ENCODE measurements at regions not wholly inside any gene's neighbourhood (a gene's known extent, or its start where the extent isn't known, plus 50 kb on each side); places are given as distances from the start of the nearest gene placed in this dataset.

GRCh38 chr11:15341587-15341986, 226.9 kb downstream of the INSC start:
- no peak overlapping the region for H2AK5ac ChIP-seq (ENCODE audit: low read length)

GRCh38 chr11:15342163-15342562, 227.4 kb downstream of the INSC start:
- no peak overlapping the region for H3K4me3 ChIP-seq (ENCODE audit: low read length)
- H3K4me2 ChIP-seq (ENCODE audit: low read length): no peak overlapping the region
- no peak overlapping the region for H2BK15ac ChIP-seq (replicated peaks; ENCODE audit: low read depth)
- H3K79me2 ChIP-seq (ENCODE audit: control insufficient read depth, insufficient read depth, low read length): no peaks in the 10 kb centered on the region
- H2AK5ac ChIP-seq (ENCODE audit: low read length): no peak overlapping the region
- DNase-seq: peak; percentile 33
- H2BK5ac ChIP-seq (ENCODE audit: low read length): peak overlapping the region; percentile 27
- H3K4ac ChIP-seq (ENCODE audit: low read depth, low read length): no peak overlapping the region
- no peak overlapping the region for H3K18ac ChIP-seq (ENCODE audit: low read length)
- H4K5ac ChIP-seq (ENCODE audit: low read length): no peak overlapping the region
- H3K27ac ChIP-seq (ENCODE audit: low read depth, low read length): no peak overlapping the region
- H3K9ac ChIP-seq (ENCODE audit: low read length): no peak overlapping the region
- H3K4me1 ChIP-seq (ENCODE audit: control insufficient read depth, low read depth, low read length): peaks cover 6% of the 10 kb centered on the region
- peak overlapping the region; percentile 17 for H3K56ac ChIP-seq (ENCODE audit: low read length)
- H3K23ac ChIP-seq (ENCODE audit: low read length): no peak overlapping the region
- no peak overlapping the region for H4K8ac ChIP-seq (ENCODE audit: low read depth, low read length)
- WGBS (ENCODE audit: extremely low coverage, insufficient coverage, low lambda C conversion rate): no CpG with 5 or more reads among the region's 2 CpGs
- no peaks in the 10 kb centered on the region for H3K79me1 ChIP-seq (ENCODE audit: low read length)
- H3K36me3 ChIP-seq (ENCODE audit: control insufficient read depth, insufficient read depth, low read length): no peaks in the 10 kb centered on the region
- H2BK120ac ChIP-seq (ENCODE audit: low read depth, low read length): no peak overlapping the region
- no peaks in the 10 kb centered on the region for H3K27me3 ChIP-seq (ENCODE audit: insufficient read depth, low read length, poor library complexity)

More at GRCh38 chr11:15341587-15341986, 226.9 kb downstream of the INSC start:
- Histone ChIP-seq H3K4me3 (ENCODE audit: low read length) (no peak overlapping the region), H3K9ac (ENCODE audit: low read length) (no peak overlapping the region), H3K4me2 (ENCODE audit: low read length) (no peak overlapping the region), H2BK120ac (ENCODE audit: low read depth, low read length) (peak overlapping the region; percentile 96), H3K27ac (ENCODE audit: low read depth, low read length) (no peak overlapping the region), H3K23ac (ENCODE audit: low read length) (no peak overlapping the region), H3K4ac (ENCODE audit: low read depth, low read length) (peak overlapping the region; percentile 36), H3K4me1 (ENCODE audit: control insufficient read depth, low read depth, low read length) (peaks cover 6% of the 10 kb centered on the region), H3K18ac (ENCODE audit: low read length) (no peak overlapping the region), H2BK5ac (ENCODE audit: low read length) (no peak overlapping the region), H3K27me3 (ENCODE audit: insufficient read depth, low read length, poor library complexity) (no peaks in the 10 kb centered on the region), H3K79me1 (ENCODE audit: low read length) (no peaks in the 10 kb centered on the region), H4K5ac (ENCODE audit: low read length) (no peak overlapping the region), H2BK15ac (replicated peaks; ENCODE audit: low read depth) (no peak overlapping the region), H3K36me3 (ENCODE audit: control insufficient read depth, insufficient read depth, low read length) (no peaks in the 10 kb centered on the region), H3K56ac (ENCODE audit: low read length) (no peak overlapping the region), H4K8ac (ENCODE audit: low read depth, low read length) (no peak overlapping the region), H3K79me2 (ENCODE audit: control insufficient read depth, insufficient read depth, low read length) (no peaks in the 10 kb centered on the region)
- no CpG with 5 or more reads among the region's 1 CpG for WGBS (ENCODE audit: extremely low coverage, insufficient coverage, low lambda C conversion rate)
- DNase-seq: peak; percentile 83

GRCh38 chr11:15346907-15347306, 232.2 kb downstream of the INSC start:
- Histone ChIP-seq H3K4ac (ENCODE audit: low read depth, low read length) (no peak overlapping the region), H3K27ac (ENCODE audit: low read depth, low read length) (no peak overlapping the region), H2BK5ac (ENCODE audit: low read length) (no peak overlapping the region), H4K5ac (ENCODE audit: low read length) (no peak overlapping the region), H3K4me1 (ENCODE audit: control insufficient read depth, low read depth, low read length) (peaks cover 5% of the 10 kb centered on the region), H3K4me3 (ENCODE audit: low read length) (no peak overlapping the region), H3K9ac (ENCODE audit: low read length) (no peak overlapping the region), H2BK120ac (ENCODE audit: low read depth, low read length) (no peak overlapping the region), H3K56ac (ENCODE audit: low read length) (no peak overlapping the region), H3K18ac (ENCODE audit: low read length) (no peak overlapping the region), H3K27me3 (ENCODE audit: insufficient read depth, low read length, poor library complexity) (no peaks in the 10 kb centered on the region), H3K4me2 (ENCODE audit: low read length) (no peak overlapping the region), H2BK15ac (replicated peaks; ENCODE audit: low read depth) (no peak overlapping the region), H2AK5ac (ENCODE audit: low read length) (no peak overlapping the region), H3K36me3 (ENCODE audit: control insufficient read depth, insufficient read depth, low read length) (no peaks in the 10 kb centered on the region), H3K79me2 (ENCODE audit: control insufficient read depth, insufficient read depth, low read length) (no peaks in the 10 kb centered on the region), H3K79me1 (ENCODE audit: low read length) (no peaks in the 10 kb centered on the region), H3K23ac (ENCODE audit: low read length) (no peak overlapping the region), H4K8ac (ENCODE audit: low read depth, low read length) (no peak overlapping the region)
- DNase-seq: no peak
- WGBS (ENCODE audit: extremely low coverage, insufficient coverage, low lambda C conversion rate): no CpG with 5 or more reads among the region's 4 CpGs

GRCh38 chr11:15347969-15348734, 233.4 kb downstream of the INSC start:
- H2BK5ac ChIP-seq (ENCODE audit: low read length): no peak overlapping the region
- H3K4ac ChIP-seq (ENCODE audit: low read depth, low read length): no peak overlapping the region
- no peak overlapping the region for H3K4me2 ChIP-seq (ENCODE audit: low read length)
- no peak overlapping the region for H4K5ac ChIP-seq (ENCODE audit: low read length)
- no peak overlapping the region for H2AK5ac ChIP-seq (ENCODE audit: low read length)
- no peak overlapping the region for H4K8ac ChIP-seq (ENCODE audit: low read depth, low read length)
- no peak overlapping the region for H3K18ac ChIP-seq (ENCODE audit: low read length)
- H3K36me3 ChIP-seq (ENCODE audit: control insufficient read depth, insufficient read depth, low read length): no peaks in the 10 kb centered on the region
- no peak for DNase-seq
- no peak overlapping the region for H3K27ac ChIP-seq (ENCODE audit: low read depth, low read length)
- H3K56ac ChIP-seq (ENCODE audit: low read length): no peak overlapping the region
- no peak overlapping the region for H3K23ac ChIP-seq (ENCODE audit: low read length)
- H3K9ac ChIP-seq (ENCODE audit: low read length): no peak overlapping the region
- H3K79me1 ChIP-seq (ENCODE audit: low read length): no peaks in the 10 kb centered on the region
- H3K4me3 ChIP-seq (ENCODE audit: low read length): no peak overlapping the region
- H3K79me2 ChIP-seq (ENCODE audit: control insufficient read depth, insufficient read depth, low read length): no peaks in the 10 kb centered on the region
- WGBS (ENCODE audit: extremely low coverage, insufficient coverage, low lambda C conversion rate): no CpG with 5 or more reads among the region's 2 CpGs
- H2BK15ac ChIP-seq (replicated peaks; ENCODE audit: low read depth): no peak overlapping the region
- H3K4me1 ChIP-seq (ENCODE audit: control insufficient read depth, low read depth, low read length): no peaks in the 10 kb centered on the region
- no peaks in the 10 kb centered on the region for H3K27me3 ChIP-seq (ENCODE audit: insufficient read depth, low read length, poor library complexity)
- H2BK120ac ChIP-seq (ENCODE audit: low read depth, low read length): no peak overlapping the region

- Histone ChIP-seq H3K4ac (ENCODE audit: low read depth, low read length) (no peak overlapping the region), H3K56ac (ENCODE audit: low read length) (no peak overlapping the region), H3K4me1 (ENCODE audit: control insufficient read depth, low read depth, low read length) (no peaks in the 10 kb centered on the region), H2AK5ac (ENCODE audit: low read length) (no peak overlapping the region), H4K5ac (ENCODE audit: low read length) (no peak overlapping the region), H3K4me3 (ENCODE audit: low read length) (no peak overlapping the region), H4K8ac (ENCODE audit: low read depth, low read length) (no peak overlapping the region), H3K9ac (ENCODE audit: low read length) (no peak overlapping the region), H3K79me2 (ENCODE audit: control insufficient read depth, insufficient read depth, low read length) (no peaks in the 10 kb centered on the region), H2BK5ac (ENCODE audit: low read length) (no peak overlapping the region), H3K79me1 (ENCODE audit: low read length) (no peaks in the 10 kb centered on the region), H3K36me3 (ENCODE audit: control insufficient read depth, insufficient read depth, low read length) (no peaks in the 10 kb centered on the region), H2BK15ac (replicated peaks; ENCODE audit: low read depth) (no peak overlapping the region), H3K4me2 (ENCODE audit: low read length) (no peak overlapping the region), H2BK120ac (ENCODE audit: low read depth, low read length) (no peak overlapping the region), H3K18ac (ENCODE audit: low read length) (no peak overlapping the region), H3K27me3 (ENCODE audit: insufficient read depth, low read length, poor library complexity) (no peaks in the 10 kb centered on the region), H3K27ac (ENCODE audit: low read depth, low read length) (no peak overlapping the region), H3K23ac (ENCODE audit: low read length) (no peak overlapping the region)
- no CpG with 5 or more reads among the region's 1 CpG for WGBS (ENCODE audit: extremely low coverage, insufficient coverage, low lambda C conversion rate)
- DNase-seq: no peak
Observed at GRCh38 chr11:15349413-15349812, 234.7 kb downstream of the INSC start.

- H3K27ac ChIP-seq (ENCODE audit: low read depth, low read length): no peak overlapping the region
- peaks cover 8% of the 10 kb centered on the region for H3K4me1 ChIP-seq (ENCODE audit: control insufficient read depth, low read depth, low read length)
- H3K36me3 ChIP-seq (ENCODE audit: control insufficient read depth, insufficient read depth, low read length): no peaks in the 10 kb centered on the region
- no peak overlapping the region for H3K18ac ChIP-seq (ENCODE audit: low read length)
- H3K4me3 ChIP-seq (ENCODE audit: low read length): no peak overlapping the region
- DNase-seq: no peak
- H3K79me1 ChIP-seq (ENCODE audit: low read length): no peaks in the 10 kb centered on the region
- H4K5ac ChIP-seq (ENCODE audit: low read length): no peak overlapping the region
- no peak overlapping the region for H3K56ac ChIP-seq (ENCODE audit: low read length)
- no peak overlapping the region for H4K8ac ChIP-seq (ENCODE audit: low read depth, low read length)
- no peak overlapping the region for H3K4me2 ChIP-seq (ENCODE audit: low read length)
- H2BK120ac ChIP-seq (ENCODE audit: low read depth, low read length): no peak overlapping the region
- peak overlapping the region; percentile 8 for H2BK5ac ChIP-seq (ENCODE audit: low read length)
- no peak overlapping the region for H3K9ac ChIP-seq (ENCODE audit: low read length)
- no peaks in the 10 kb centered on the region for H3K27me3 ChIP-seq (ENCODE audit: insufficient read depth, low read length, poor library complexity)
- H3K79me2 ChIP-seq (ENCODE audit: control insufficient read depth, insufficient read depth, low read length): no peaks in the 10 kb centered on the region
- peak overlapping the region; percentile 8 for H2BK15ac ChIP-seq (replicated peaks; ENCODE audit: low read depth)
- no peak overlapping the region for H3K23ac ChIP-seq (ENCODE audit: low read length)
- peak overlapping the region; percentile 12 for H2AK5ac ChIP-seq (ENCODE audit: low read length)
- H3K4ac ChIP-seq (ENCODE audit: low read depth, low read length): no peak overlapping the region
- WGBS (ENCODE audit: extremely low coverage, insufficient coverage, low lambda C conversion rate): no CpG with 5 or more reads among the region's 2 CpGs
Observed at GRCh38 chr11:15361316-15361715, 246.6 kb downstream of the INSC start.
